WERI-Rb-1 (cell line): ENCODE measurements at regions not wholly inside any gene's neighbourhood (a gene's known extent, or its start where the extent isn't known, plus 50 kb on each side); places are given as distances from the start of the nearest gene placed in this dataset.

Experiments used
- DNase-seq: peaks from one replicate; pipeline ENCODE4 v3.0.0-alpha.2; 2020
- H3K27ac ChIP-seq: fragments of 250-450 bp; sonication (Bioruptor Pico); 2 replicates; pipeline ENCODE4 v1.5.1; 2020; ENCODE audit warnings: mild to moderate bottlenecking, moderate library complexity
- H3K27me3 ChIP-seq: fragments of 250-450 bp; sonication (Bioruptor Pico); 2 replicates; pipeline ENCODE4 v1.5.1; 2021; ENCODE audit warnings: mild to moderate bottlenecking, low read depth, moderate library complexity; ENCODE audit not compliant: insufficient read depth, severe bottlenecking
- H3K36me3 ChIP-seq: fragments of 250-450 bp; sonication (Bioruptor Pico); 2 replicates; pipeline ENCODE4 v1.5.1; 2020; ENCODE audit warnings: mild to moderate bottlenecking, moderate library complexity
- H3K4me3 ChIP-seq: 2 replicates; pipeline ENCODE4 v1.5.1; 2011; ENCODE audit warnings: low read depth, mild to moderate bottlenecking, control low read depth, low read length
- H3K9me3 ChIP-seq: fragments of 250-450 bp; sonication (Bioruptor Pico); 2 replicates; pipeline ENCODE4 v1.5.1; 2021; ENCODE audit warnings: mild to moderate bottlenecking, moderate library complexity; ENCODE audit not compliant: severe bottlenecking
- TF ChIP-seq, protein P1 (sequence below): IDR thresholded peaks from 2 replicates; pipeline ENCODE4 v1.5.1; 2011; ENCODE audit warnings: low read depth, mild to moderate bottlenecking, control low read depth, inconsistent platforms, low read length

GRCh38 chr20:43789593-43789992 is 62.8 kb upstream of the GTSF1L start:
- Histone ChIP-seq H3K27ac (no peak overlapping the region), H3K36me3 (no peaks in the 10 kb centered on the region), H3K4me3 (no peak overlapping the region), H3K9me3 (peaks cover 2% of the 10 kb centered on the region), H3K27me3 (peaks cover 60% of the 10 kb centered on the region)
- TF ChIP-seq, protein P1, sequence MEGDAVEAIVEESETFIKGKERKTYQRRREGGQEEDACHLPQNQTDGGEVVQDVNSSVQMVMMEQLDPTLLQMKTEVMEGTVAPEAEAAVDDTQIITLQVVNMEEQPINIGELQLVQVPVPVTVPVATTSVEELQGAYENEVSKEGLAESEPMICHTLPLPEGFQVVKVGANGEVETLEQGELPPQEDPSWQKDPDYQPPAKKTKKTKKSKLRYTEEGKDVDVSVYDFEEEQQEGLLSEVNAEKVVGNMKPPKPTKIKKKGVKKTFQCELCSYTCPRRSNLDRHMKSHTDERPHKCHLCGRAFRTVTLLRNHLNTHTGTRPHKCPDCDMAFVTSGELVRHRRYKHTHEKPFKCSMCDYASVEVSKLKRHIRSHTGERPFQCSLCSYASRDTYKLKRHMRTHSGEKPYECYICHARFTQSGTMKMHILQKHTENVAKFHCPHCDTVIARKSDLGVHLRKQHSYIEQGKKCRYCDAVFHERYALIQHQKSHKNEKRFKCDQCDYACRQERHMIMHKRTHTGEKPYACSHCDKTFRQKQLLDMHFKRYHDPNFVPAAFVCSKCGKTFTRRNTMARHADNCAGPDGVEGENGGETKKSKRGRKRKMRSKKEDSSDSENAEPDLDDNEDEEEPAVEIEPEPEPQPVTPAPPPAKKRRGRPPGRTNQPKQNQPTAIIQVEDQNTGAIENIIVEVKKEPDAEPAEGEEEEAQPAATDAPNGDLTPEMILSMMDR, result no peak
- no peak for DNase-seq

- no peak overlapping the region for H3K27ac ChIP-seq
- DNase-seq, result no peak
- no peaks in the 10 kb centered on the region for H3K36me3 ChIP-seq
- peaks cover 2% of the 10 kb centered on the region for H3K9me3 ChIP-seq
- TF ChIP-seq, protein P1, result no peak
- peaks cover 51% of the 10 kb centered on the region for H3K27me3 ChIP-seq
- no peak overlapping the region for H3K4me3 ChIP-seq
These were observed 61.1 kb upstream of the GTSF1L start for GRCh38 chr20:43787937-43788336.

- Histone ChIP-seq H3K27ac (no peak overlapping the region), H3K27me3 (peaks cover 46% of the 10 kb centered on the region), H3K9me3 (peaks cover under 1% of the 10 kb centered on the region), H3K36me3 (no peaks in the 10 kb centered on the region), H3K4me3 (no peak overlapping the region)
- TF ChIP-seq, protein P1, result no peak
- no peak for DNase-seq
These were observed 60.1 kb upstream of the GTSF1L start for GRCh38 chr20:43786885-43787284.

GRCh38 chr20:43781215-43781614 is 54.4 kb upstream of the GTSF1L start:
- Histone ChIP-seq H3K9me3 (peaks cover 2% of the 10 kb centered on the region), H3K27me3 (peaks cover 36% of the 10 kb centered on the region), H3K27ac (no peak overlapping the region), H3K36me3 (no peaks in the 10 kb centered on the region), H3K4me3 (no peak overlapping the region)
- DNase-seq, result no peak
- TF ChIP-seq, protein P1, result no peak

GRCh38 chr20:43778375-43778774 is 51.6 kb upstream of the GTSF1L start:
- H3K4me3 ChIP-seq, result no peak overlapping the region
- TF ChIP-seq, protein P1, result no peak
- DNase-seq, result no peak
- no peaks in the 10 kb centered on the region for H3K36me3 ChIP-seq
- peaks cover 46% of the 10 kb centered on the region for H3K27me3 ChIP-seq
- H3K9me3 ChIP-seq, result peaks cover 2% of the 10 kb centered on the region
- no peak overlapping the region for H3K27ac ChIP-seq

DNA sequence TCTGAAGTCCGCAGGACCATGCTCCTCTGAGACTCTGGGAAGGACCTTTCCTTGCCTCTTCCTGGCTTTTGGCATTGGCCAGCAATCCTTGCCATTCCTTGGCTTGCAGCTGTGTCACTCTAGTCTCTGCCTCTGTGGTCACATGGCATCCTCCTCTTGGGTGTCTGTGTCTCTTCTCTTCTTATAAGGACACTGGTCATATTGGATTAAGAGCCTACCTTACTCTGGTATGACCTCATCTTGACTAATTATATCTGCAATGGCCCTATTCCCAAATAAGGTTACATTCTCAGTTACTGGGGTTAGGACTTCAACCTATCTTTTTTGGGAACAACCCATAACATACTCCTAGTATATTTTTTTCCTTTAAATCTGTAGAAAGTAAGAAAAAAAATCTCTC is 49.9 kb upstream of the GTSF1L start:
- Histone ChIP-seq H3K4me3 (no peak overlapping the region), H3K36me3 (no peaks in the 10 kb centered on the region), H3K27me3 (peaks cover 56% of the 10 kb centered on the region), H3K9me3 (peaks cover 2% of the 10 kb centered on the region), H3K27ac (no peak overlapping the region)
- no peak for DNase-seq
- TF ChIP-seq, protein P1, result no peak
